GM19455 (cell line): ENCODE measurements at regions not wholly inside any gene's neighbourhood (a gene's known extent, or its start where the extent isn't known, plus 50 kb on each side); places are given as distances from the start of the nearest gene placed in this dataset.
"Not testable (repeated sequence)": the region's sequence is repeated elsewhere in the genome, so short reads cannot be mapped to it uniquely, and the experiment has no call there.

Experiments used
- ATAC-seq: cut with Tn5 transposase; IDR thresholded peaks from one replicate; pipeline ENCODE4 v1.9.1; 2021; ENCODE audit not compliant: unreplicated experiment

DNA sequence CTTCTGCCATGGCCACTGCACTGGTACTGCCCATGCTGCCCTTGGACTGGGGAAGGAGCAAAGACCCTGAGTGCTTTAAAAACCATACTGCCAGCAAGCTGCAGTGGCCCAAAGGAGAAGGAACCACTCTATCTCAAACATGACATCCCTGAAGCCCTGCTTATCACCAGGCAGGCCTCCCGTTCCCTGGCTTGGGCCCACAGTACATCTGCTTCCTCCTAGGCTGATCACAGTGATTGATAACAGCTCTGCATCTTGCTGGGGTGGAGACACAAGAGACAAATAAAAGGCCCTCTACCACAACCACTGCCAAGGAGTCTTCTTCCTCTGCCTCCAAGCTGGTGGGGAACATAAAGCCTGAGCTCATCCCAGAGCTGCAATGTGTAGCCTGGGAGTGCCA lies 567.5 kb downstream of the TRHDE start:
- ATAC-seq: no peak

DNA sequence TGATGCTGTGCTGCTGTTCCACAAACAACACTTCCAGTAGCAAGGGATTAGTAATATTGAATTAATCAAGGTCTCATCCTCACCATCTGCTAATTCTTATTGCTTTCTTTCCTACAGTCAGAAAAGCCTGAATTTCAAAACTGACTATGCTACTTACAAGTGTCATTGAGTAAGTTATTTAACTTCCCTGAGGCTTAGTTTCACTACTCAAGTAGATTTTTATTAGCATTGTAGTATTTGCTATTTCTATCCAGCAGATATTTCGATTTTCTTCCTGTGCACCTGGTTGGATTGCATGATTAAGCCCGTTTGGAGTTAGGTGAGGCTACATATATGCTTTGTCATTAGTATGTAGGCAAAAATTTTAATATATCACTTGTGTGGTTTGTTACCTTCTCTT lies 591.5 kb downstream of the TRHDE start:
- no peak for ATAC-seq

DNA sequence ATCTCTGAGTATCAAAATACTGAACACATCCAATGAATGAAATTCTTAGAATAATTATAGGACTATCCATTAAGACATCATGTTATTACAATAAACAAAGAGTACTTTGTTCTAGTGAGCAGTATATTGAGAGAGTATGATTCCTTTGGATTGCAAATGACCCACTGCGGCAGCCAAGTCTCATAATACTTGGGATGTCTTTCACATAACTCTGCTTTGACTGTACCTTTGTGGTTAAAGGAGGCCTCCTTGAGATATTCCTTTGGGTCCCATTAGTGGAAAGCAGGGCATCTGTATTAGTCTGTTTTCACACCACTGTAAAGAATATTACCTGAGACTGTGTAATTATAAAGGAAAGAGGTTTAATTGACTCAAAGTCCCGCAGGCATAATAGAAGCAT lies 593.8 kb downstream of the TRHDE start:
- ATAC-seq: no peak

DNA sequence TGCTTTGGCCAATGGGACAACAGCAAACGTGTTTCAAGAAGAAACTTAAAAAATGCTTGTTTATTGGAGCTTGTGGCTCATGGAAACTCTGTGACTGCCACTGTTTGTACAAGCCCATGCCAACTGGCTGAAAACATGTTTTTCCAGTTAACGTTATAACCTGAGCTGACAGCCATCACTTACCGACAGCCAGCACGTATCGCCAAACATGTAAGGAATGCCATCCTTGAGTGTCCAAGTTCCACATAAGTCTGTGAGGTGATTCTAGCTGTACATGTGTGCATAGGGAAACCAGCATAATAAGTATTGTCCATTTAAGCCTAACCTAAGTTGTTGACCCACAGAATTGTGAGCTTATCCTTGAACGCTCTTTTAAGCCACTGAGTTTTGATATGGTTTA lies 596.9 kb downstream of the TRHDE start:
- ATAC-seq: no peak

DNA sequence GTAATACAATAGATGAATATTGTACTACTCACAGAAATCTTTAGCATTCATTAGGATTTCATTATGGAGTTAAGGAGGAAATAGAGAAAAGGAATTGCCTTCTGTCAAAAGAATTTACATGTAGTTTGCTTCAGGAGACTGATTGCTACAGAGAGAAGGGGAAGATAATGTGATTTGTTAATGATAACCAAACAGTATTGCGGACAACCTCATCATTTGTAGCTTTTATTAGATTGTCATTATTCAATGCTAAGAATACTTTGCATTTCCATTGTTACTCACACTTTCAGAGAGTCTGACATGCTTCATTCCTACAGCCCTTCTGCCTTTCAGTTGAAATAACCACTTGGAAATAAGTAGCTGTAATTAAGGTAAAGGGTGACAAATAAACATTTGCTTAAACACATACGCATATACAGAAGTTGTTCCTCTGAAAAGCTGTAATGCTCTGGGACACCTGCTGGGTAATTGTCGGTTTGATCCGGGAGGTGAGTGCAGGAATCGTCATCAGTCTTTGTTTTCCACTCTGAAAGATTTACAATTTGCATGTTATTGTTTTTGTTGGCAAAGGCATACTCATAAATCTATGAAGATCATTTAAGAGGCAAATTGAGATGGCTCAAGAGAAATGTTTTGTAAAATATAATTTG lies 600.2 kb downstream of the TRHDE start:
- no peak for ATAC-seq

DNA sequence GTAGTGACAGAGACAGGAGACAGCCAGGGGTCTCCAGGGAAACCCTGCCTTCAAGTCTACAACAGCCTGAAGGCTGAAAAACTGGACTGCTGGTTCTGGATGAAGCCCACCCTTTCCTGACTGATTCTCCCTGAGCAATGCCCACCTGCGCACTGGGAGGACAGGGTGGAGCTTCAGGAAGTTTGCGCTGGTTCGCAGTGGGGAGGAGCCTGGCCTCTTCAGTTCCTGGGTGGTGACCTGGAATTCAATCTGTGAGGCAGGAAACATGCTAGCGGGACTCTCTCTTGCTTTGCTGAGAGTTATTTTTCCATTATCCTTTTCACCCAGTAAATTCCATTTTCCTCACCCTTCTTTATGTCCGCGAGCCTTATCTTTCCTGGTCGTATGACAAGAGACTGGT lies 600.8 kb downstream of the TRHDE start:
- no peak for ATAC-seq

DNA sequence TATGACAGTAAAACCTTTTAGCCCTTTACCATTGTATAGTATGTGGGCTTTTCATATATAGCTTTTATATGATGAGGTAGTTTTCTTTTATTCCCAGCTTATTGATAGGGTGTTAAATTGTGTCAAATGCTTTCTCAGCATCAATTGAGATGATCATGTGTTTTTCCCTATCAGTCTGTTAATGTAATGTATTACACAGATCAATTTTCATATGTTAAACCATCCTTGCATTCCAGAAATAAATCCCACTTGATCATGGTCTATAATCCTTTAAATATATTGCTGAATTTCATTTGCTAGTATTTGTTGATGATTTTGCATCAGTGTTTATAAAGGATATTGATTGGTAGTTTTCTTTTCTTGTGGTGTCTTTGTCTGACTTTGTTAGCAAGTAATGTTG lies 603.9 kb downstream of the TRHDE start:
- no peak for ATAC-seq

DNA sequence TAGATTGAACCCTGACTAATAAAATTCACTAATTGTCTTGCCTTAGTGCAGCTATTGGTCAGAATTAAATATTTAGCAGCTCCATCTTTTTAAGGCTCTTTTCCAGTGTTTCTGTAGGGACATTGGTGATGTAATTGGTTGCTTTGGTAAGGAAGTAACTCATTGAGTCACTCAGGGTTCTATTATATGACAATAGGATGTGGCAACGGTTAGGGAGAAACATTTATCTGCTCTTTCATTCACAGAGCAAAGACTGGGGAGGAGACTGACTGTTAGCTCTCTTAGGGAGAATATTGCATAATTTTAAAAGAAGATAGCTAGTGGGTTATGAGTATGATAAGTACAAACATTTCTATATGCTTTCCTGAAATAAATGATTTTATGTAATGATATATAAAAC lies 616.5 kb downstream of the TRHDE start:
- ATAC-seq: no peak

DNA sequence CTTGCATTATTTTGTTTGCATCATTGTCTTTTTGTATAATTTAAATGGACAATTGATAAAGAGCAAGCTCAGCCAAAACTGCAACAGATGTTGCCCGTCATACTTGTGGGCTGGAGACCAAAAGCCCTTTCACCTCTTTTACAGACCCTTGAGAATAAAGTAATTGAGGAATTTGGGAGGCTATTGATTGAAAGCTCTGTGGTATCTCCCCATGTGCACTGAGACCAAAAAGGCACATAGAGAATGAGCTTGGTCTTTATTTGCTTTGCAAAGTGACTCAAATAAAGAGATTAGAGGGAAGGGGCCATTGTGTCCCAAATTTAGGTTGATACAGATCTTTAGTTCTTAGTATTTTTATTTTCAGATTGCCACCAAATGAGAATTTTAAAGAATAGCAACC lies 617.6 kb downstream of the TRHDE start:
- ATAC-seq: no peak

DNA sequence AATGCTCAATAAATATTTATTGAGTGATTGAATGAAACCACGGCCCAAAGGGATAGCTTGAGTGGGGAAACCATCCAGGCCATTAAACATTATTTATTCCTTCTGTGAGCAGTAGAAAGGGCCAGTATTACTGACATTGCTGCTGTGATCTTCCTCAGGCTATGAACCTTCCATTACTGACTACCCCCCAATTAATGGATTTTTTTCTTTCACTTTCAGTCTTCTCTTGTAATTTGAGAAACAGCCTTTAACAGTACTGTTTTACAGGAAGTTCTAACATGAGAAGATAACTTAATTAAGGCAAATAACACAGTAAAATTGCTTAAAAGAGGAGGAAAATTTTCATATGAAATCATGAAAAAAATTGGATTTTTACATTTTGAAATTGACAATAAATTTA lies 629.5 kb downstream of the TRHDE start:
- no peak for ATAC-seq

DNA sequence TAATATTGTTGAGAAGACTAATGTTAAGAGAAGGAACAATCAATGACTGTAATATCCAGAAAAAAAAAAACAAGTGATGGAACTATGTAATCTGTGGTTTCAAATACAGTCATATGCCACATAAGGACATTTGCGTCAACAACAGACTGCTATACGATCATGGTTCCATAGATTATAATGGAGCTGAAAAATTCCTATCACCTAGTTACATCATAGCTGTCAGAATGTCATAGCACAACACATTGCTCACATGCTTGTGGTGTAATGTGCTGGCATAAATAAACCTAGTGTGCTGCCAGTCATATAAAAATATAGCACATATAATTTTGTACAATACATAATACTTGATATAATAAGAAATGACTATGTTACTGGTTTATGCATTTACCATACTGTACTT lies 653.5 kb downstream of the TRHDE start:
- no peak for ATAC-seq

DNA sequence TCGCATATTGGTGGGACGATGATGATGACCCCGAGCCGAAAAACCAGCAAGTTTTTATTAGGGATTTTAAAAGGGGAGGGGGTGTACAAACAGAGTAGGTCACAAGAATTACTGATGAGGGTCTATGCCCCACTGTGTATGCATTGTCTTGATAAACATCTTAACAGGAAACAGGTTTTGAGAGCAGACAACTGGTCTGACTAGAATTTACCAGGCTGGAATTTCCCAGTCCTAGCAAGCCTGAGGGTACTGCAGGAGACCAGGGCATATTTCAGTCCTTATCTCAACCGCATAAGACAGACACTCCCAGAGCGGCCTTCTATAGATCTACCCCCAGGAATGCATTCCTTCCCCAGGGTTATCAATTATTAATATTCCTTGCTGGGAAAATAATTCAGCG lies 659.7 kb downstream of the TRHDE start:
- not testable (repeated sequence) for ATAC-seq

DNA sequence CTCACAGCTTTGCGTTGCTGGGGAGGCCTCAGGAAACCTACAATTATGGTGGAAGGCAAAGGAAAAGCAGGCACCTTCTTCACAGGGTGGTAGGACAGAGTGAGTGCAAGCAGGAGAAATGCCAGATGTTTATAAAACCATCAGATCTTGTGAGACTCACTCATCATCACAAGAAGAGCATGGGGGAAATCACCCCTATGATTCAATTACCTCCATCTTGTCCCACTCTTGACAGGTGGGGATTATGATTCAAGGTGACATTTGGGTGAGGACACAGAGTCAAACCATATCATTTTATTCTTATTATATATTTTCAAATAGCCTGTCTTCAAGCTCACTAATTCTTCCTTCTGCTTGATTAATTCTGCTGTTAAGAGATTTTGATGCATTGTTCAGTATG lies 665.3 kb downstream of the TRHDE start:
- no peak for ATAC-seq

DNA sequence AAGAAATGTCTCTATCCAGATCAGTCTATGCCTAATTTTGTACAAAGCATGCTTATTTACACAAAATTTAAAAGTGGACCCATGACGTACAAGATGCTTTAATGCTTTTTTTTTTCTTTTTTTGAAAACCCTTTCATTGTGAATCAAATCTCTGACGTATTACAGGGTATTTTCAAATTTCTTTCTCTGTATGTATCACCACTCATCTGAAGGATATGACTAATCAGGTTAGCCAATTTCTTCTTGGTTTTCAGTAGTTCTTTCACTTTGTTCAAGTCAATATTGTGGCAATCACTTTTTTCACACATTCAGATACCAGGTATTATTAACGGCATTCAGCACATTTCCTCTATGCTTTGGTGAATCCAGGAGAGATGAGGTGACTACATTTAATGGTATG lies 685.3 kb downstream of the TRHDE start:
- ATAC-seq: no peak

DNA sequence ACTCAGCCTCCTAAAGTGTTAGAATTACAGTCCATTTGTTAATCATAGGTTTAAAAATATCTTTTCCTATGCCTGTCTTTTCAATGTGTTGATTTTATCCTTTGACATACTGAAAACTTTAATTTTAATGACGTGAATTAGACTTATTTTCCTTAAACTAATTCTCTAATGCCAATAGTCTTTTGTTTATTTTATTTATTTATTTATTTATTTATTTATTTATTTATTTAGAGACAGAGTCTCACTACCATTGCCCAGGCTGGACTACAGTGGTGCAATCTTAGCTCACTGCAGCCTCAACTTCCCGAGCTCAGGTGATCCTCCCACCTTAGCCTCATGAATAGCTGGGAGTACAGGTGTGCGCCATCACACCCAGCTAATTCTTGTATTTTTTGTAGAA lies 694.5 kb downstream of the TRHDE start:
- no peak for ATAC-seq

DNA sequence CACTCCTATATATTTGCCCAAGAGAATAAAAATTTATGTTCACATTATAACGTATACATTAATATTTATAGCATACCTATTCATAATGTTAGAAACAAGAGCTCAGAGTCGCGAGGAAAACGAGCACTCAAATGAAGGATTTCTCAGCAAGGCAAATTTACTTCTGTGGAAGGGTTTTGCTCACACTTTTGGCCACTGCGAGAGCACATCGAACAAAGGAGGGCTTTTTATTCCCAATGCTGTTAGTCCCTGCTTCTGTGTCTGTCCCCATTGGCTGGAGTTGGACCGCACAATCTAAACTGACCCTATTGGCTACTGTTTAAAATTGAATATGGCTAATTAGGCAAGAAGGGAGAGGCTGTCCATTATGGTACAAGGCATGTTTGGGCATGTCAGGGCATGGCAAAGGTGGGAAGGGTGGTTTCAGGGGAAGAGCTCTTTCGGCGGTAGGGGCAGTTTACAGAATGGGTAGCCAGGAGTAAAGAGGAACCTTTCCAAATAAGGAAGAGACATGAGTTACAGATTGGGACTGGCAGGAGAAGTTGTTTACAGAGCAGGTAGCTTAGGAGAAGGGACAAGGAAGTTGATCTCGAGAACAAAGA lies 702.9 kb downstream of the TRHDE start:
- no peak for ATAC-seq

DNA sequence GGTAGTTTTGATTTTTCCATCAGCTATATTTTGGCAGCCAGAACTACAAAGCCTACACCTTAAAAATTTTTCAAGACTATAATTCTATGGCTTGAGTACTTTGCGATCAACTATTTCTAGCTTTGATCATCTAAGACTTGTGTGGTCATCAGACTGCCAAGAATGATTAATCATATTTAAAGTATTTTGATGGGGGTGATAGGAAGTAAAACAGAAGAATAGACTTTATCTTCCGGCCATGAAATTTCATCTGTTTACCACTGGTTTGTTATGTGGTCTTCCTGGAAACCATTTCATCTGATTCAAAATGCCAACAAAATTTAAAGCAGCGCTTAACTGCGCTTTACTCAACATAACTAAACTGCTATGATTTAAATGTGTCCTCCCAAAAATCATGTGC lies 706.8 kb downstream of the TRHDE start:
- ATAC-seq: no peak

DNA sequence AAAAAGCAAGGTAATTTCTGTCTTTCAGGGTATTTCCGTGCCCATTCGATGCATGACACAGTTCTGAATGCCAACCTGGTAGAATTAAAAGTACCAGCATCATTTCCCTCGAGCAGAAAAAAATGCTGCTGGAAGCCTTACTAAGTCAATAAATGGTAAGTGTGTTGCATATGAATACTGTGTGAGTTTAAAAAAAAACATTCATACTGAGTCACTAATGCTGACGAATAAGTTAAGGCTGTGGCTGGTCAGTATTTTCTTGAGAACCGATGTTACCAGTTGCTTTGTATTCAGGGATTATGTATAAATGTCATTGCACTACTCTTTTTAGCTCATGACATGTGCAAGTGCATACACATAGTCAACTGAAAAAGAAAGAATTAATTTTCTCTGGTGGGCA lies 710.2 kb downstream of the TRHDE start:
- ATAC-seq: no peak

DNA sequence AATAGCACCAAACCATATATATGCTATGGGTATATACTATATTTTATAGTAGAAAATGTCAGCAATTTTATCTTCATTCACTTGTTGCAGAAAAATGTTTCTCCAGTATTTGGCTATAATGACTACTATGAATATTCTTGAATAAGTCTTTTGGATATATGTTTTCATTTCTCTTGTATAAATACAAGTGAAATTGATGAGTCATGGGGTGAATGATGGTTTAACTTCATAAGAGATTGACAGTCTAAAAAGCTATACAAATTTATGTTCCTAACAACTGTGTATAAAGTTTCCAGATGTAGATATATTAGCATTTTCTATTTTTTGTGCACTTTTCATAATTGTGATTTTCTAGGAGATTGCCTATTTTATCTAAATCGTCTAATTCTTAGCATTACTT lies 714.8 kb downstream of the TRHDE start:
- ATAC-seq: no peak

DNA sequence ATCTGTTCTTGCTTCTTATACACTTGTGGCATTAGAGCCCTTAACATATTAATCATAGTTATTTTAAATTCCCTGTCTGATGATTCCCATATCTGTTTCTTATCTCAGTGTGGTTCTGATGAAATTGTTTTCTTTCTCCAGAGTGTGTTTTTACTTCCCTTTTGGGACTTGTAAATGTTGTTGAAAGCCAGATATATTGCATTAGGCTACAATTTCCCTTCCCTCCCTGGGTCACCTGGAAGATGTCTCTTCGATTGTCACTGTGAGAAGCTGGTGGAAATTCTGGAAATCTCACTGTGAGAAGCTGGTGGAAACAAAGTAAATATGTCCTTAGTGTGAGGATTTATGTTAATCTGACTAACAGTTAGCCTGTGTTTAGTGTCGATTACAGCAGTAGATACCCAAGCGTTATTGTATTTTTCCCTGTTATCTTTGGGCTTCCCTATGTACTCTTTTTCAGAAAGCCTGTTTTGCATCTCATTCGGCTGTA lies 717.3 kb downstream of the TRHDE start:
- no peak for ATAC-seq

DNA sequence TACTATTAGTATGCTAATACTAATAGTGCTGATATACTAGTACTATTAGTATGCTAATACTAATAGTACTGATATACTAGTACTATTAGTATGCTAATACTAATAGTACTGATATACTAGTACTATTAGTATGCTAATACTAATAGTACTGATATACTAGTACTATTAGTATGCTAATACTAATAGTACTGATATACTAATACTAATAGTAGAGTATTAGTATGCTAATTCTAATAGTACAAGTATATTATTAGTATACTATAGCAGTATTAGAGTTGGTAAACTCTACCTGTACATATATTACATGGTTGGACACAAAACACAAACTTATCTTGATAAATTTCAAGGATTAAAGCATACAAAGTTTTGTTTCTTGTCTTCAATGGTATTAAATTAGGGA lies 722.9 kb downstream of the TRHDE start:
- ATAC-seq: not testable (repeated sequence)

DNA sequence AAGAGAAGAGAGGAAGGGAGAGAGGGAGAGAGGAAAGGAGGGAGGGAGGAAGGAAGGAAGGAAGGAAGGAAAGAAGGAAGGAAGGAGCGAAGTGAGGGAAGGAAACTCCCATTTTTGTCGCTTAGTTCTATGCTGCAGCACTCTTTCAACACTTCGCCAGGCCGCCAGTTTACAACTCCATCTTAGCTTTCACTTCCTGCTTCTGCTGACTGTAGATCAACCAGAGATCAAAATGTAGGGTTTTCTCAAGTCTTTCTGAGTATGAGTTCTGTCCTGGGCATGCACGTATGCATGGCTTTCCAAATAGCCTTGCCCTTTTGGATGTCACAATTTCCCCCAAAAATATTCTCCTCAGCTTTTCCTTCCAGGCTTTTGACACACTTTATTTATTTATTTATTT lies 723.4 kb downstream of the TRHDE start:
- ATAC-seq: no peak

DNA sequence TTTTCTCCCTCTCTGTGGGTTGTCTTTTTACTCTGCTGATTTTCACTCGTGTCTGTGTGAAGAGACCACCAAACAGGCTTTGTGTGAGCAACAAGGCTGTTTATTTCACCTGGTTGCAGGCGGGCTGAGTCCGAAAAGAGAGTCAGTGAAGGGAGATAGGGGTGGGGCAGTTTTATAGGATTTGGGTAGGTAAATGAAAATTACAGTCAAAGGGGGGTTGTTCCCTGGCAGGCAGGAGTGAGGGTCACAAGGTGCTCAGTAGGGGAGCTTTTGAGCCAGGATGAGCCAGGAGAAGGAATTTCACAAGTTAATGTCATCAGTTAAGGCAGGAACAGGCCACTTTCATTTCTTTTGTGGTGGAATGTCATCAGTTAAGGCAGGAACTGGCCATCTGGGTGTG lies 729.6 kb downstream of the TRHDE start:
- ATAC-seq: not testable (repeated sequence)
